Kidney epithelial cell (primary cell): ENCODE measurements at regions not wholly inside any gene's neighbourhood (a gene's known extent, or its start where the extent isn't known, plus 50 kb on each side); places are given as distances from the start of the nearest gene placed in this dataset.
A peak's percentile ranks its signal among the peaks of the same experiment; 100 is the strongest.

ENCODE experiments used
- DNase-seq: peaks from one replicate; pipeline ENCODE4 v3.0.0-alpha.2; 2010; ENCODE audit warnings: low read depth
- H3K27me3 ChIP-seq: 2 replicates; pipeline ENCODE4 v1.6.0; 2011; ENCODE audit warnings: low read length; ENCODE audit not compliant: control insufficient read depth, insufficient read depth
- H3K36me3 ChIP-seq: 2 replicates; pipeline ENCODE4 v1.5.1; 2011; ENCODE audit warnings: low read length; ENCODE audit not compliant: control insufficient read depth, insufficient read depth
- H3K4me3 ChIP-seq: 2 replicates; pipeline ENCODE4 v1.5.1; 2011; ENCODE audit warnings: low read depth, mild to moderate bottlenecking, control low read depth, low read length
- CTCF ChIP-seq: IDR thresholded peaks from 2 replicates; pipeline ENCODE4 v1.5.1; 2011; ENCODE audit warnings: mild to moderate bottlenecking, moderate library complexity, low read length, control low read depth, inconsistent platforms; ENCODE audit not compliant: insufficient read depth, poor library complexity, severe bottlenecking

- Histone ChIP-seq H3K36me3 (no peaks in the 10 kb centered on the region), H3K4me3 (no peak overlapping the region), H3K27me3 (no peaks in the 10 kb centered on the region)
- TF ChIP-seq CTCF = no peak
- no peak for DNase-seq
These were observed 265.9 kb downstream of the CBLL2 start for GRCh38 chrX:22538580-22538979.

GRCh38 chrX:22541926-22542325 lies 269.2 kb downstream of the CBLL2 start:
- TF ChIP-seq CTCF = no peak
- no peaks in the 10 kb centered on the region for H3K27me3 ChIP-seq
- DNase-seq = no peak

DNA sequence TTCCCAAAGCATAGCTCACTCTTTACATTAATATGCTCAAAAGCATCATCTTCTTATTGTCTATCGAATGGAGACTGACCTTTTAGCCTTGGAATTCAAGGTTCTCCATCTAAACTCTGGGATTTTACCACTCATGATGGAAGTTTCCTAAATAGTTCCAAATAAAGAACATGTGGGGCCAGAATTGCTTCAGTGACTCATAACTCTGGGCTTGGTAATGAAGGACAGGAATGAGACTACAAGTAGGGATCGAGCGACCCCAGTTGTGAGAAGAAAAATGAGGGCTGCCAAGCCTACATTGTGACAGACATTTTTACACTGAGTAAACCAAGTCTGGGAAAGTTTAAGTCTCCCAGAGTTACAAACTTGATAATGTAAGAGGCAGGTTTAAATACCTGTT lies 269.9 kb downstream of the CBLL2 start:
- DNase-seq = no peak
- TF ChIP-seq CTCF = no peak
- Histone ChIP-seq H3K27me3 (no peaks in the 10 kb centered on the region), H3K4me3 (no peak overlapping the region), H3K36me3 (no peaks in the 10 kb centered on the region)

More at GRCh38 chrX:22541926-22542325, 269.2 kb downstream of the CBLL2 start:
- Histone ChIP-seq H3K36me3 (no peaks in the 10 kb centered on the region), H3K4me3 (no peak overlapping the region)

DNA sequence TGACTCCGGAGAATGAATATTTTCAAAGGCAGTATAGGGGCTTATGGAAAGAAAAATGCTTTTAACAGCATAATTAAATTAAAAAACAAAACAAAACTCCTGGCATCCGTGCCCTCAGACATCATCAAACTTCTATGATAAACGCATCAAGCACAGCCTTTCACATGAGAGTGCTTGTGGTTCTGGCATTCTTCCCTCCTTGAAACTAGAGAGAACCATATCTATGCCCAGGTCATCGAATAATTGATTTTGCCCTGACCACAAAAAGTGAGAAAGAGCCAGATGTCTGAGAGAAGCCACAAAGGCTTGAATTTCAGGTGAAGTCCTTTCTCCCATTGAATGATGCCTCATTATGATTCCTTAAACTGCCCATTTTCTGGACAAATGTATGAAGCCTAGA lies 286.8 kb downstream of the CBLL2 start:
- no peak for DNase-seq
- H3K4me3 ChIP-seq = no peak overlapping the region
- no peak for TF ChIP-seq CTCF
- no peaks in the 10 kb centered on the region for H3K27me3 ChIP-seq
- H3K36me3 ChIP-seq = no peaks in the 10 kb centered on the region

DNA sequence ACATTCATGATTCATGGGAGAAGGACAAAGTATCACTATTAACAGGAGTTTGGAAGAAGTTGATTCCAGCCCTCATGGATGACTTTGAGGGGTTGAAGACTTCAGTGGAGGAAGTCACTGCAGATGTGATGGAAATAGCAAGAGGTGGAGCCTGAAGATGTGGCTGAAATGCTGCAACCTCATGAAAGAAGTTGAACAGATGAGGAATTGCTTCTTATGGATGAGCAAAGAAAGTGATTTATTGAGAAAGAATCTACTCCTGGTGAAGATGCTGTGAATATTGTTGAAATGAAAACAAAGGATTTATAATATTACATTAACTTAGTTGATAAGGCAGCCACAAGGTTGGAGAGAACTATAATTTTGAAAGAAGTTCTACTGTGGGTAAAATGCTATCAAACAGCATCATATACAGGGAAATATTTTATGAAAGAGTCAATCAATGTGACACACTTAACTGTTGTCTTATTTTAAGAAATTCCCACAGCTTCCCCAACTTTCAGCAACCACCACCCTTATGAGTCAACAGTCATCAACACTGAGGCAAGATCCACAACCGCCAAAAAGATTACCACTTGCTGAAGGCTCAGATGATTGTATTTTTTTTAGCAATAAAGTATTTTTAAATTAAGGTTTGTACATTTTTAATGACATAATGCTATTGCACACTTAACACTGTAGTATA lies 302.6 kb downstream of the CBLL2 start:
- H3K36me3 ChIP-seq = no peaks in the 10 kb centered on the region
- H3K4me3 ChIP-seq = no peak overlapping the region
- no peak for TF ChIP-seq CTCF
- H3K27me3 ChIP-seq = no peaks in the 10 kb centered on the region
- no peak for DNase-seq

GRCh38 chrX:22577181-22577580 lies 304.5 kb downstream of the CBLL2 start:
- DNase-seq = peak; percentile 49
- no peak overlapping the region for H3K4me3 ChIP-seq
- no peaks in the 10 kb centered on the region for H3K27me3 ChIP-seq
- no peaks in the 10 kb centered on the region for H3K36me3 ChIP-seq
- no peak for TF ChIP-seq CTCF
